ENCODE measurements at regions not wholly inside any gene's neighbourhood (a gene's known extent, or its start where the extent isn't known, plus 50 kb on each side); places are given as distances from the start of the nearest gene placed in this dataset.

GRCh38 chrX:37956223-37956622, 50.1 kb upstream of the SYTL5 start:
- no peak overlapping the region for H3K4me3 ChIP-seq
- no peak for DNase-seq
- H3K36me3 ChIP-seq = no peaks in the 10 kb centered on the region
- no peaks in the 10 kb centered on the region for H3K27me3 ChIP-seq
- no peaks in the 10 kb centered on the region for H3K9me3 ChIP-seq (replicated peaks)
- no peak overlapping the region for H3K27ac ChIP-seq
- no peaks in the 10 kb centered on the region for H3K4me1 ChIP-seq
